HuH-7 (cell line): ENCODE measurements at regions not wholly inside any gene's neighbourhood (a gene's known extent, or its start where the extent isn't known, plus 50 kb on each side); places are given as distances from the start of the nearest gene placed in this dataset.

Experiments used
- DNase-seq: peaks from one replicate; pipeline ENCODE4 v3.0.0; 2011; ENCODE audit warnings: low spot score

GRCh38 chr1:188425687-188426086 lies 1596.9 kb downstream of the PLA2G4A start:
- no peak for DNase-seq

GRCh38 chr1:188426561-188426960 lies 1597.8 kb downstream of the PLA2G4A start:
- DNase-seq, result no peak

- DNase-seq, result no peak
Measured at GRCh38 chr1:188427642-188428041, 1598.9 kb downstream of the PLA2G4A start.

- peak; percentile 9 for DNase-seq
Measured at GRCh38 chr1:188429386-188429785, 1600.6 kb downstream of the PLA2G4A start.

- DNase-seq, result no peak
Measured at GRCh38 chr1:188432427-188432826, 1603.7 kb downstream of the PLA2G4A start.

- DNase-seq, result no peak
Measured at GRCh38 chr1:188433425-188433824, 1604.7 kb downstream of the PLA2G4A start.

- no peak for DNase-seq
Measured at GRCh38 chr1:188444526-188444925, 1615.8 kb downstream of the PLA2G4A start.

GRCh38 chr1:188462837-188463236 lies 1634.1 kb downstream of the PLA2G4A start:
- no peak for DNase-seq

GRCh38 chr1:188463919-188464318 lies 1635.2 kb downstream of the PLA2G4A start:
- no peak for DNase-seq

GRCh38 chr1:188466539-188466938 lies 1637.8 kb downstream of the PLA2G4A start:
- no peak for DNase-seq

- no peak for DNase-seq
Measured at GRCh38 chr1:188476606-188477005, 1647.9 kb downstream of the PLA2G4A start.

- DNase-seq, result no peak
Measured at GRCh38 chr1:188489336-188490112, 1660.8 kb downstream of the PLA2G4A start.

GRCh38 chr1:188496506-188496905 lies 1667.8 kb downstream of the PLA2G4A start:
- DNase-seq, result no peak

GRCh38 chr1:188497020-188497419 lies 1668.3 kb downstream of the PLA2G4A start:
- DNase-seq, result no peak

- no peak for DNase-seq
Measured at GRCh38 chr1:188499690-188500089, 1670.9 kb downstream of the PLA2G4A start.

- no peak for DNase-seq
Measured at GRCh38 chr1:188514917-188515316, 1686.2 kb downstream of the PLA2G4A start.

GRCh38 chr1:188517139-188517538 lies 1688.4 kb downstream of the PLA2G4A start:
- DNase-seq, result no peak

GRCh38 chr1:188551176-188551575 lies 1722.4 kb downstream of the PLA2G4A start:
- no peak for DNase-seq

- DNase-seq, result no peak
Measured at GRCh38 chr1:188557053-188557452, 1728.3 kb downstream of the PLA2G4A start.

- no peak for DNase-seq
Measured at GRCh38 chr1:188582911-188583532, 1754.3 kb downstream of the PLA2G4A start.

- no peak for DNase-seq
Measured at GRCh38 chr1:188584119-188584518, 1755.4 kb downstream of the PLA2G4A start.

GRCh38 chr1:188590641-188591040 lies 1761.9 kb downstream of the PLA2G4A start:
- DNase-seq, result no peak

GRCh38 chr1:188594542-188595235 lies 1765.9 kb downstream of the PLA2G4A start:
- no peak for DNase-seq
